Spleen (tissue), 7 donors: ENCODE measurements at regions not wholly inside any gene's neighbourhood (a gene's known extent, or its start where the extent isn't known, plus 50 kb on each side); places are given as distances from the start of the nearest gene placed in this dataset.

Source experiments
- POLR2A ChIP-seq, 3 donors: fragments of 450-650 bp; IDR thresholded peaks; one replicate each; pipeline ENCODE4 v1.5.1; 2017; ENCODE audit warnings: antibody characterized with exemption in 3 of 3, mild to moderate bottlenecking in 1 of 3
- TF ChIP-seq, protein P1 (sequence below), 11 experiments: fragments of 200-600 bp in 7 of 11; fragments of 450-650 bp in 4 of 11; sonication (generic) in 4 of 11; IDR thresholded peaks in 8 of 11; conservative IDR thresholded peaks in 3 of 11; 1 replicate in 7 of 11; 2 replicates in 4 of 11; pipeline versions ENCODE4 v1.4.0 to v1.8.0; 2016 to 2021; ENCODE audit warnings: antibody characterized with exemption in 11 of 11, inconsistent platforms in 4 of 11, mild to moderate bottlenecking in 1 of 11
- donor health status: DM: no; HTN: no; CAD: no; lungs with moderate emphysema.
- donor health status: DM: no; HTN: no; CAD: no.
- donor health status: DM: no; HTN: no; CAD: no.

DNA sequence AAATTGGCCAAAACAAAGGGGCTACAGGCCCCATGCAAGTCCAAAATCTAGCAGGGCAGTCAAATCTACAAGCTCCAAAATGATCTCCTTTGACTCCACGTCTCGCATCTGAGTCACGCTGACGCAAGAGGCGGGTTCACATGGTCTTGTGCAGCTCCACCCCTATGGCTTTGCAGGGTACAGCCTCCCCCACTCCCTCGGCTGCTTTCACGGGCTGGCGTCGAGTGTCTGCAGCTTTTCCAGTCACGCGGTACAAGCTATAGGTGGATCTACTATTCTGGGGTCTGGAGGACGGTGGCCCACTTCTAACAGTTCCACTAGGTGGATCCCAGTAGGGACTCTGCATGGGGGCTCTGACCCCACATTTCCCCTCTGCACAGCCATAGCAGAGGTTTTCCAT, 99.2 kb upstream of the KCNIP4 start:
- TF ChIP-seq, protein P1, sequence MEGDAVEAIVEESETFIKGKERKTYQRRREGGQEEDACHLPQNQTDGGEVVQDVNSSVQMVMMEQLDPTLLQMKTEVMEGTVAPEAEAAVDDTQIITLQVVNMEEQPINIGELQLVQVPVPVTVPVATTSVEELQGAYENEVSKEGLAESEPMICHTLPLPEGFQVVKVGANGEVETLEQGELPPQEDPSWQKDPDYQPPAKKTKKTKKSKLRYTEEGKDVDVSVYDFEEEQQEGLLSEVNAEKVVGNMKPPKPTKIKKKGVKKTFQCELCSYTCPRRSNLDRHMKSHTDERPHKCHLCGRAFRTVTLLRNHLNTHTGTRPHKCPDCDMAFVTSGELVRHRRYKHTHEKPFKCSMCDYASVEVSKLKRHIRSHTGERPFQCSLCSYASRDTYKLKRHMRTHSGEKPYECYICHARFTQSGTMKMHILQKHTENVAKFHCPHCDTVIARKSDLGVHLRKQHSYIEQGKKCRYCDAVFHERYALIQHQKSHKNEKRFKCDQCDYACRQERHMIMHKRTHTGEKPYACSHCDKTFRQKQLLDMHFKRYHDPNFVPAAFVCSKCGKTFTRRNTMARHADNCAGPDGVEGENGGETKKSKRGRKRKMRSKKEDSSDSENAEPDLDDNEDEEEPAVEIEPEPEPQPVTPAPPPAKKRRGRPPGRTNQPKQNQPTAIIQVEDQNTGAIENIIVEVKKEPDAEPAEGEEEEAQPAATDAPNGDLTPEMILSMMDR (IDR thresholded peaks at IDR 0.05 in 8 of 11, conservative IDR thresholded peaks at IDR 0.05 in 3 of 11): no peak
- no peak for TF ChIP-seq POLR2A (IDR thresholded peaks at IDR 0.05)
